T-cell (primary cell): ENCODE measurements at regions not wholly inside any gene's neighbourhood (a gene's known extent, or its start where the extent isn't known, plus 50 kb on each side); places are given as distances from the start of the nearest gene placed in this dataset.

Experiments used
- ATAC-seq, 4 experiments: fragments of 200-7000 bp in 3 of 4; fragments of 150-1000 bp in 1 of 4; cut with Tn5 transposase; replicated peaks in 1 of 4; 1 replicate in 3 of 4; 2 replicates in 1 of 4; pipeline ENCODE4 v1.10.0; 2021; ENCODE audit warnings: moderate library complexity in 3 of 4, mild to moderate bottlenecking in 2 of 4, moderate number of reproducible peaks in 1 of 4
- CTCF ChIA-PET, 2 donors: fragments of 300-600 bp; sonication (Branson Sonifier 250); formaldehyde crosslinking; loops; one replicate each; lab custom pipeline; 2022; ENCODE audit warnings: antibody characterized with exemption in 2 of 2; lab: Charles Lee
- POLR2A ChIA-PET, 2 donors: fragments of 300-600 bp; sonication (Branson Sonifier 250); formaldehyde crosslinking; loops; one replicate each; lab custom pipeline; 2022; ENCODE audit warnings: antibody characterized with exemption in 2 of 2; lab: Charles Lee
- DNase-seq, 35 experiments: peaks; one replicate each; pipeline versions ENCODE4 v3.0.0 to v3.0.0-alpha.2; 2013 to 2023
- H3K27ac ChIP-seq: one replicate; pipeline ENCODE4 v1.5.1; 2013; ENCODE audit warnings: low read length
- H3K27me3 ChIP-seq, 2 experiments: replicated peaks in 1 of 2; 1 replicate in 1 of 2; 2 replicates in 1 of 2; pipeline versions ENCODE4 v1.6.1 to v1.7.0; 2013; ENCODE audit warnings: low read length in 1 of 2, mixed read lengths in 1 of 2; ENCODE audit not compliant: control insufficient read depth in 2 of 2, insufficient read depth in 2 of 2; ENCODE audit errors: extremely low read depth in 1 of 2
- H3K36me3 ChIP-seq, 2 donors: 1 replicate in 1 of 2; 2 replicates in 1 of 2; pipeline versions ENCODE4 v1.6.1 to v1.7.0; 2013; ENCODE audit warnings: low read length in 1 of 2; ENCODE audit not compliant: control insufficient read depth in 2 of 2, insufficient read depth in 1 of 2; ENCODE audit errors: extremely low read depth in 1 of 2
- H3K4me1 ChIP-seq, 2 experiments: 1 replicate in 1 of 2; 2 replicates in 1 of 2; pipeline versions ENCODE4 v1.6.1 to v1.7.0; 2013; ENCODE audit warnings: low read length in 2 of 2, mixed read lengths in 1 of 2; ENCODE audit not compliant: insufficient read depth in 2 of 2, control insufficient read depth in 1 of 2; ENCODE audit errors: extremely low read depth in 1 of 2
- H3K4me3 ChIP-seq, 2 donors: 1 replicate in 1 of 2; 2 replicates in 1 of 2; pipeline versions ENCODE4 v1.5.1 to v1.7.0; 2013; ENCODE audit warnings: mild to moderate bottlenecking in 2 of 2, low read length in 1 of 2, moderate library complexity in 1 of 2; ENCODE audit not compliant: control insufficient read depth in 1 of 2; ENCODE audit errors: extremely low read depth in 1 of 2
- H3K9me3 ChIP-seq: 2 replicates; pipeline ENCODE4 v1.7.0; 2013
- H3K27ac Mint-ChIP-seq, 2 donors: one replicate each; pipeline ENCODE4 v1.8.0; 2020 to 2021; ENCODE audit warnings: mild to moderate bottlenecking in 2 of 2, mixed read lengths in 2 of 2
- H3K27me3 Mint-ChIP-seq, 2 donors: one replicate each; pipeline ENCODE4 v1.8.0; 2021 to 2022; ENCODE audit warnings: mixed read lengths in 2 of 2
- H3K36me3 Mint-ChIP-seq: one replicate; pipeline ENCODE4 v1.8.0; 2021; ENCODE audit warnings: mixed read lengths
- H3K4me1 Mint-ChIP-seq, 3 donors: one replicate each; pipeline ENCODE4 v1.8.0; 2020 to 2022; ENCODE audit warnings: mixed read lengths in 3 of 3, mild to moderate bottlenecking in 1 of 3
- H3K4me3 Mint-ChIP-seq, 3 donors: one replicate each; pipeline ENCODE4 v1.8.0; 2020 to 2022; ENCODE audit warnings: mild to moderate bottlenecking in 3 of 3, mixed read lengths in 3 of 3, moderate library complexity in 3 of 3
- H3K9me3 Mint-ChIP-seq, 3 donors: one replicate each; pipeline ENCODE4 v1.8.0; 2020 to 2022; ENCODE audit warnings: mixed read lengths in 3 of 3
- WGBS: methylation state at CpG from one replicate; pipeline ENCODE4 v1.1.5; 2013; ENCODE audit warnings: missing lambda C conversion rate; ENCODE audit not compliant: insufficient coverage; 5-methylcytosine and 5-hydroxymethylcytosine counted together

DNA sequence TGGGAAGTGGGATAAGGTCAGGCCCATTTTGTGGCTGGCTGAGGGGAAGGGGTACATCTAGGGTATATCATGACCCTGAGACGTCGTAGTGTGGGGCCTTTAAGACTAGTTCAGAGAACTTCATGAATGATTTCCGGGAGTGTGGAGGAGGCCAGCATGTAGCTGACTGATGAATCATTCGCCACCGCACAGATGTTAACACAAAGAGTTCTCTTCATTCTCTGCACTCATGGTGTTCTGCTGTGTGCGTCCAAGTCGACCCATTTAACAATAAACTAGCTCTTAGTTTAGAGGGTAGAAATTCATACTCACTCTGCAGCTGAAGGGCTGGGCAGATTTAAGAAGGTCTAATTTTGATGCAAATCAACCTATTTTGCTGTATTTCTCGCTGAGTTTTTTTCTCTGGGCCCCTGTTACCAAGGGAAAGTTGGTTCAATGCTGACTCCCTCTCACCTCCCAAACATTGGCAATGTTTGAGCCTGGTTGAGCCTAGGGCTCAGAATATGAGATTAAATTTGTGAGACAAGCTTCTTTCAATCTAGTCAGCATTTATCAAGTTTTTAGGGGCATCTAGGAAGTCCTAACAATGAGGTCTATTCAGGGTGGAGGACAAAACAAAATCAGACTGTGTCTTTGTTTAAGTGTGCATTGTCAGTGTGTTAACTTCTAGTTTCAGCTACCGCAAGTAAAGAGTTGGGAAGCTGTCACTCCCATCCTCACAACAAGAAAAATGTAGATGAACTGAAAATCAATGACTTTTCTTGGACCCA lies 106.8 kb upstream of the CBLN4 start:
- Histone ChIP-seq H3K4me3 (no peak overlapping the region), H3K27me3 (no peaks in the 10 kb centered on the region), H3K9me3 (no peaks in the 10 kb centered on the region), H3K27ac (no peak overlapping the region), H3K4me1 (no peaks in the 10 kb centered on the region), H3K36me3 (no peaks in the 10 kb centered on the region)
- H3K27ac Mint-ChIP-seq, result no peak overlapping the region
- H3K36me3 Mint-ChIP-seq, result no peaks in the 10 kb centered on the region
- H3K27me3 Mint-ChIP-seq, result peaks cover 0 to 2% of the 10 kb centered on the region in 2 donors
- no peak overlapping the region for H3K4me3 Mint-ChIP-seq
- ATAC-seq (no peak), DNase-seq (no peak)
- POLR2A ChIA-PET, result no interaction called here
- H3K9me3 Mint-ChIP-seq, result peaks cover 5 to 18% (median 10%) of the 10 kb centered on the region in 3 donors
- WGBS, result no CpG with 5 or more reads among the region's 9 CpGs
- no peaks in the 10 kb centered on the region for H3K4me1 Mint-ChIP-seq
- CTCF ChIA-PET, result no interaction called here

DNA sequence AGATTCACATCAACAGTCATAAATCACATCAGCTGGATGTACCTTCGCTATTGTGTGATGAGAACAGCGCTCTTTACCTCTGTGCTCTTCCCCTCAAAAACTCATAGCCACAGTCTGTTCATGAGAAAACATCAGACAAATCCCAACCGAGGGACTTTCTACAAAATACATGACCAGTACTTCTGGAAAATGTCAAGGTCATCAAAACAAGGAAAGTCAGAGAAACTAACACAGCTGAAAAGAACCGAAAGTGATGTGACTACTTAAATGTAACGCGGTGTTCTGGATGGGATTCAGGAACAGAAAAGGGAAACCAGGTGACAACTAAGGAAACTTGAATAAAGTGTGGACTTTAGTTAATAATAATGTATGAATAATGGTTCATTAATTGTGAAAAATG lies 112.0 kb upstream of the CBLN4 start:
- no peak overlapping the region for H3K4me3 ChIP-seq
- no peaks in the 10 kb centered on the region for H3K36me3 ChIP-seq
- CTCF ChIA-PET, result no interaction called here
- H3K9me3 ChIP-seq, result no peaks in the 10 kb centered on the region
- H3K27me3 Mint-ChIP-seq, result peaks cover 0 to 2% of the 10 kb centered on the region in 2 donors
- no peak overlapping the region for H3K27ac ChIP-seq
- H3K4me1 Mint-ChIP-seq, result no peaks in the 10 kb centered on the region
- H3K4me1 ChIP-seq, result no peaks in the 10 kb centered on the region
- no peak for DNase-seq
- 85% methylated on average over 5 of the region's 6 CpGs for WGBS
- no peak overlapping the region for H3K27ac Mint-ChIP-seq
- H3K36me3 Mint-ChIP-seq, result no peaks in the 10 kb centered on the region
- peaks cover 0 to 13% (median 10%) of the 10 kb centered on the region in 3 donors for H3K9me3 Mint-ChIP-seq
- POLR2A ChIA-PET, result no interaction called here
- H3K27me3 ChIP-seq, result no peaks in the 10 kb centered on the region
- H3K4me3 Mint-ChIP-seq, result no peak overlapping the region
- no peak for ATAC-seq

DNA sequence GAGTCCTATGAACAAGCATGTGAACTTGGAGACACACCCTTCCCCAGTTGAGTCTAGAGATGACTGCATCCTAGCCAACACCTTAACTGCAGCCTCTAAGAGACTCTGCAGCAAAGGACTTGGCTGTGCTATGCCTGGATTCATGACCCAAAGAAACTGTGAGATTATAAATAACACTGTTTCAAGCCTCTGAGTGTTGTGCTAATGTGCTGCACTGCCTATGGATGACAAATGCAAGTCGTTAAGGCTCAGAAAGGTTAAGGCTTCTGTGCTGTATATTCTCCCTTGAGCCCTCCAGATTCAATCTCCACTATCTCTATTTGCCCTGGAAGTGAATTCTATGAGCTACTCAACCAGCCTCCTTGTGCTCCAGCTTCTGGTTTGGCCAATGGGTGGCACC lies 116.5 kb upstream of the CBLN4 start:
- ATAC-seq (no peak), DNase-seq (no peak)
- WGBS, result 83% methylated on average over 1 of the region's 1 CpG
- no peaks in the 10 kb centered on the region for H3K36me3 ChIP-seq
- H3K27me3 Mint-ChIP-seq, result peaks cover 0 to 5% of the 10 kb centered on the region in 2 donors
- no peaks in the 10 kb centered on the region for H3K4me1 ChIP-seq
- no peak overlapping the region for H3K4me3 Mint-ChIP-seq
- H3K27me3 ChIP-seq, result no peaks in the 10 kb centered on the region
- no peak overlapping the region for H3K4me3 ChIP-seq
- H3K4me1 Mint-ChIP-seq, result no peaks in the 10 kb centered on the region
- POLR2A ChIA-PET, result no interaction called here
- peaks cover 0 to 15% (median 14%) of the 10 kb centered on the region in 3 donors for H3K9me3 Mint-ChIP-seq
- H3K27ac ChIP-seq, result no peak overlapping the region
- no peaks in the 10 kb centered on the region for H3K9me3 ChIP-seq
- no peak overlapping the region for H3K27ac Mint-ChIP-seq
- CTCF ChIA-PET, result no interaction called here
- no peaks in the 10 kb centered on the region for H3K36me3 Mint-ChIP-seq

GRCh38 chr20:56143759-56144158 lies 104.8 kb upstream of the MC3R start:
- Mint-ChIP-seq H3K27me3 (peaks cover 4 to 5% of the 10 kb centered on the region in 2 donors), H3K27ac (no peak overlapping the region), H3K4me3 (no peak overlapping the region), H3K9me3 (peaks cover 15 to 21% (median 17%) of the 10 kb centered on the region in 3 donors), H3K4me1 (no peaks in the 10 kb centered on the region), H3K36me3 (no peaks in the 10 kb centered on the region)
- CTCF ChIA-PET, result interaction anchor here in 1 of 2 donors (0.5 kb wide), 1 partner anchor 12 kb away, joined by 3 read pairs; no protein-coding TSS in a partner anchor
- WGBS, result 53% methylated on average over 3 of the region's 4 CpGs
- no peaks in the 10 kb centered on the region for H3K27me3 ChIP-seq
- H3K9me3 ChIP-seq, result no peaks in the 10 kb centered on the region
- H3K36me3 ChIP-seq, result no peaks in the 10 kb centered on the region
- H3K4me1 ChIP-seq, result no peaks in the 10 kb centered on the region
- POLR2A ChIA-PET, result no interaction called here
- no peak overlapping the region for H3K4me3 ChIP-seq
- ATAC-seq, result no peak
- DNase-seq, result no peak
- H3K27ac ChIP-seq, result no peak overlapping the region

DNA sequence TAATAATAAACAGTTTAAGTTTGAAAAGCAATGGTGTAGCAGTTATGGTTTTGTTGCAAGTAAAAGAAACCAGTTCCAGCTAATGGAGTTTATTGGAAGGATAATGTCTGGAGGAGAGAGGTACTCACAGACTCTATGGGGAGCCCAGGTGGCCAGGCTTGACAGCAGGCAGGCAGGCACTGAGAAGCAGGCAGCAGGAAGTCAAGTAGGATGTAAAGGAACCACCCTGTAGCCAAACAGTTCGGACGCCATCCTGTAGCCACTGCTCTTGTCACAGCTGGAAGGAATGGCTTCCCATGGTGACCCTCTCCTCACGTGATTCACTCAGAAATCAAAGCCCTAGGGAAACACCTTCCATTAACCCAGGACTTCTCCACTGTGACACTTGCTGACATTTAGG lies 96.7 kb upstream of the MC3R start:
- ATAC-seq, result no peak
- 18% methylated on average over 3 of the region's 3 CpGs for WGBS
- no peaks in the 10 kb centered on the region for H3K4me1 ChIP-seq
- no peak for DNase-seq
- no peak overlapping the region for H3K4me3 Mint-ChIP-seq
- H3K27ac Mint-ChIP-seq, result no peak overlapping the region
- H3K27ac ChIP-seq, result no peak overlapping the region
- no peaks in the 10 kb centered on the region for H3K36me3 Mint-ChIP-seq
- H3K9me3 Mint-ChIP-seq, result peaks cover 0 to 7% (median 0%) of the 10 kb centered on the region in 3 donors
- no peaks in the 10 kb centered on the region for H3K9me3 ChIP-seq
- no peaks in the 10 kb centered on the region for H3K36me3 ChIP-seq
- ChIA-PET CTCF (no interaction called here), POLR2A (no interaction called here)
- H3K27me3 ChIP-seq, result peaks cover 0 to 3% of the 10 kb centered on the region in 2 experiments
- H3K4me1 Mint-ChIP-seq, result no peaks in the 10 kb centered on the region
- H3K27me3 Mint-ChIP-seq, result peaks cover 12 to 14% of the 10 kb centered on the region in 2 donors
- H3K4me3 ChIP-seq, result no peak overlapping the region

- H3K36me3 ChIP-seq, result no peaks in the 10 kb centered on the region
- Mint-ChIP-seq H3K36me3 (no peaks in the 10 kb centered on the region), H3K4me1 (no peaks in the 10 kb centered on the region), H3K4me3 (no peak overlapping the region), H3K27me3 (peaks cover 13% of the 10 kb centered on the region in 2 donors), H3K27ac (no peak overlapping the region), H3K9me3 (no peaks in the 10 kb centered on the region)
- H3K4me3 ChIP-seq, result no peak overlapping the region
- ATAC-seq (no peak), DNase-seq (no peak)
- no peaks in the 10 kb centered on the region for H3K4me1 ChIP-seq
- 69% methylated on average over 3 of the region's 5 CpGs for WGBS
- peaks cover 0 to 3% of the 10 kb centered on the region in 2 experiments for H3K27me3 ChIP-seq
- CTCF ChIA-PET, result no interaction called here
- POLR2A ChIA-PET, result no interaction called here
- H3K27ac ChIP-seq, result no peak overlapping the region
- H3K9me3 ChIP-seq, result no peaks in the 10 kb centered on the region
Observed at GRCh38 chr20:56153926-56154325, 94.6 kb upstream of the MC3R start.
